ENCODE measurements at regions not wholly inside any gene's neighbourhood (a gene's known extent, or its start where the extent isn't known, plus 50 kb on each side); places are given as distances from the start of the nearest gene placed in this dataset.

DNA sequence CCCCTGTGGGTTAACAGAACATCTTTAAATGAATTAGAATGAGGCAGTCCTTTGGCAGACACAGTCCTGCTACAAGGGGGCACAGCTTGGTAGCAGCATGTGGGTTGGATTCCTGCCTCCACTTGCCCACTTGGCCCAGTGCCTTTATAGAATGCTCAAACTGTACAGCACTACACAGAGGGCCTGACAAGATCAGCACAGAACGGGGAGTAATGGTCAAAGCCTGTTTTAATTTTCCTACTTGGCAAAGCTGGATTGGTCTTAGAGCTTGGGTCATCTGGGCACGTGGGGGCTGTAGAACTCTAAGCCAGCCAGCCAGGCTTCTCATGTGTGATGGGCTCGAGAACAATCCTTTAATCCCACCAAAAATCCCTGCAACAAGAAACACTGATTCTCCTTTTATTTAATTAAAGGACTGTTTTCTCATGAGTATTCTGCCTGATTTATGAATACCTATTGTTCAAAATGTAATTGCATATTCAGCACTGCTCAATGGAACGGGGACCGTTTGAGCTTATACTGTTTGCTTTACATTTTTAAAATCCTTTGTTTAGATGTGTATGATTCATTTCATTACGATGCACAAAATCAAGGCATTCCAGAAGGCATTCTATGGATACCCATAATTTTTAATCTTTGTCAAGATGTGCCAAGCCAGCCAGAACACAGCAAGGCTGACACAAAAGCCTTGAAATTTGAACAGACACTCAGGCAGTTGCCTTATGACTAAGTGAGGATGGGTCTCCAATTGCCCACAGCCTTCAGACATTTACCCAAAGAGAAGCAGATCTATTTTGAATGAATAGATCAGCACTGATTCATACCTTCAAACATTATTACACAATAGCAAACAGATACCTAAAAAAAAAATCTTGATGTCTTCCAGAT is 249.3 kb upstream of the TGFBR2 start:
- Histone ChIP-seq H3K36me3 (ENCODE audit: control insufficient read depth, insufficient read depth, low read length) (no peaks in the 10 kb centered on the region), H3K27ac (ENCODE audit: low read length) (no peak overlapping the region), H3K9me3 (replicated peaks; ENCODE audit: control insufficient read depth, low read depth, low read length) (no peaks in the 10 kb centered on the region), H3K4me1 (ENCODE audit: control insufficient read depth, insufficient read depth, low read length) (peaks cover 10% of the 10 kb centered on the region), H3K27me3 (ENCODE audit: control insufficient read depth, insufficient read depth, low read length) (no peaks in the 10 kb centered on the region), H3K4me3 (ENCODE audit: low read length) (no peak overlapping the region)
- DNase-seq, result no peak
- 80% methylated on average over 1 of the region's 6 CpGs for WGBS (ENCODE audit: insufficient coverage)

DNA sequence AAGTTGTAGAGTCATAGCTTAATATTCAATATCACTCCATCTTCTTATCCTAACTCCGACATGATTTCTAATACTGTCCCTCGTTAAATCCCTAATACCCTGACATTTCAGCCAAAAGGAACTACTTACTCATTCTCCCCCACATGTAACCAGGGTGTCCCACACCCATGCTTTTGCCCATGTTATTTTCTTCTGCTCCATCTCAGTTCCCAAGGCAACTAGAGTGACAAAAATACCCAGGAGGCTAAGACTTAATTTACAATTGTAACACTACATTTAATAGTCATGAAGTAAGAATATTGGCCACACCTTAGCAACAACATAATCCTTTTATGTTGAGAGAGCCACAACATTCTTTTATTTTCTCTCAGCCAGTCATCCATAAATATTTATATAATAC is 248.5 kb upstream of the TGFBR2 start:
- DNase-seq, result no peak
- H3K4me3 ChIP-seq (ENCODE audit: low read length), result no peak overlapping the region
- H3K36me3 ChIP-seq (ENCODE audit: control insufficient read depth, insufficient read depth, low read length), result no peaks in the 10 kb centered on the region
- 86% methylated on average over 2 of the region's 2 CpGs for WGBS (ENCODE audit: insufficient coverage)
- H3K27me3 ChIP-seq (ENCODE audit: control insufficient read depth, insufficient read depth, low read length), result no peaks in the 10 kb centered on the region
- H3K4me1 ChIP-seq (ENCODE audit: control insufficient read depth, insufficient read depth, low read length), result peaks cover 9% of the 10 kb centered on the region
- no peak overlapping the region for H3K27ac ChIP-seq (ENCODE audit: low read length)
- no peaks in the 10 kb centered on the region for H3K9me3 ChIP-seq (replicated peaks; ENCODE audit: control insufficient read depth, low read depth, low read length)

DNA sequence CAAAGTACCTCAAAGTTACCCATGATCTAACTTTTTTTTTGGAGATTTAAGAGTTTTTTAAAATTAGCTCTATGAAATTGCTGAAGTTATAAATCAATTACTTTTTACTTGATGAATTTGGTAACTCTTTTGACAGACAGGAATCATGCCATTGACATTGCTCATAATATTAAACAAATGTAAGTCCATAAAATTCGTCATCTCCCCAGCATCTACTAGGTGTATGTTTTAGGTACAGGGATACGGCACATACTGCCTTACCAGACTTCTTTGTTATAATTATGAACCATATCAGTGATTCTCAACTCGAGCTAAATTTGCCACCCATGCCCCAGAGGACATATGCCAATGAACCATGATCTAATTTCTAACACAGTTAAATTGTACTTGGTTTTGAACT is 247.5 kb upstream of the TGFBR2 start:
- no peaks in the 10 kb centered on the region for H3K9me3 ChIP-seq (replicated peaks; ENCODE audit: control insufficient read depth, low read depth, low read length)
- WGBS (ENCODE audit: insufficient coverage), result no CpG with 5 or more reads among the region's 3 CpGs
- H3K4me1 ChIP-seq (ENCODE audit: control insufficient read depth, insufficient read depth, low read length), result peaks cover 7% of the 10 kb centered on the region
- no peaks in the 10 kb centered on the region for H3K36me3 ChIP-seq (ENCODE audit: control insufficient read depth, insufficient read depth, low read length)
- no peaks in the 10 kb centered on the region for H3K27me3 ChIP-seq (ENCODE audit: control insufficient read depth, insufficient read depth, low read length)
- no peak for DNase-seq
- H3K27ac ChIP-seq (ENCODE audit: low read length), result no peak overlapping the region
- H3K4me3 ChIP-seq (ENCODE audit: low read length), result no peak overlapping the region

DNA sequence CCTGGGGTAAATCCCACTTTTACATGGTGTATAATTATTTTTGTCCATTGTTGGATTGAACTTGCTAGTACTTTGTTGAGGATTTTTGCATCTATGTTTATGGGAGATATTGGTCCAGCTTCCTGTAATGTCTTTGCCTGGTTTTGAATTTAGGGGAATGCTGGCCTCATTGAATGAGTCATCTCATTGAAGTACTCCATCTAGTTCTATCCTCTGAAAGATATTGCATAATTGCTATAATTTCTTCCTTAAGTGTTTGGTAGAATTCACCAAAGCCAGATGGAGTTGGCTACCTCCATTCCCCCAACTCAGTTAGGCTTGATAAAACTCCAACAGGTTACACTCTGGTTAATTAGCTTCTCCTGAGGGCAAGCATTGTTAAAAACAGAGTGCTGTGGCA is 237.4 kb upstream of the TGFBR2 start:
- Histone ChIP-seq H3K4me3 (ENCODE audit: low read length) (no peak overlapping the region), H3K4me1 (ENCODE audit: control insufficient read depth, insufficient read depth, low read length) (no peaks in the 10 kb centered on the region), H3K36me3 (ENCODE audit: control insufficient read depth, insufficient read depth, low read length) (no peaks in the 10 kb centered on the region), H3K27me3 (ENCODE audit: control insufficient read depth, insufficient read depth, low read length) (no peaks in the 10 kb centered on the region), H3K9me3 (replicated peaks; ENCODE audit: control insufficient read depth, low read depth, low read length) (no peaks in the 10 kb centered on the region), H3K27ac (ENCODE audit: low read length) (no peak overlapping the region)
- no peak for DNase-seq

DNA sequence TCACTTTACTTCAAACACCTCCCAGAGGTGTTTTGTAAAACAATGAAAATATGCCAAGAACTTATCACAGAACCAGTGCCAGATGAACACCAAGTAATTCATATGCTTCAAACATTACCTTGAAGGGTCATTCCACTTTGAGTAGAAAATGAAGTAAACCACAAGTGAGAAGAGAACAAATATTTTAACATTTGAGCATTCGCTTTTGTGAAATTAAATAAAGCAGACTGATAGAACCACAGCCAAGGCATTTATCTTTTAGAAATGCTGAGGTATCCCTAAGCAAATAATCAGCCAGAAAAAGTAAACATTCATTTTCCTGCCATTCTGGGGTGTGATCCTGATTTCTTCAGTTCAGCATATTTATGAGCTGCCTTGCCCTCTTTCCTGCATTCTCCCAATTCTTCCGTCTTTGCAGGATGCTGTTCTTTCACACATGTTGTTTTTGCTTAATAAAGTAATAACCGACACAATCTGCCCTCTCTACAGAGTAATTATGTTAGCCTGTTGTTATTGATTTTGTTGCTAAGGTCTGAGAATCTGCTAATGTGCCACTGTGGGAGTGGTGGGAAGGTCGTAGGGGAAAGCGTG is 235.6 kb upstream of the TGFBR2 start:
- peak overlapping the region; percentile 39 for H3K27ac ChIP-seq (ENCODE audit: low read length)
- H3K36me3 ChIP-seq (ENCODE audit: control insufficient read depth, insufficient read depth, low read length), result no peaks in the 10 kb centered on the region
- no peaks in the 10 kb centered on the region for H3K4me1 ChIP-seq (ENCODE audit: control insufficient read depth, insufficient read depth, low read length)
- H3K9me3 ChIP-seq (replicated peaks; ENCODE audit: control insufficient read depth, low read depth, low read length), result no peaks in the 10 kb centered on the region
- no CpG with 5 or more reads among the region's 5 CpGs for WGBS (ENCODE audit: insufficient coverage)
- no peaks in the 10 kb centered on the region for H3K27me3 ChIP-seq (ENCODE audit: control insufficient read depth, insufficient read depth, low read length)
- H3K4me3 ChIP-seq (ENCODE audit: low read length), result no peak overlapping the region
- peak; percentile 64 for DNase-seq

DNA sequence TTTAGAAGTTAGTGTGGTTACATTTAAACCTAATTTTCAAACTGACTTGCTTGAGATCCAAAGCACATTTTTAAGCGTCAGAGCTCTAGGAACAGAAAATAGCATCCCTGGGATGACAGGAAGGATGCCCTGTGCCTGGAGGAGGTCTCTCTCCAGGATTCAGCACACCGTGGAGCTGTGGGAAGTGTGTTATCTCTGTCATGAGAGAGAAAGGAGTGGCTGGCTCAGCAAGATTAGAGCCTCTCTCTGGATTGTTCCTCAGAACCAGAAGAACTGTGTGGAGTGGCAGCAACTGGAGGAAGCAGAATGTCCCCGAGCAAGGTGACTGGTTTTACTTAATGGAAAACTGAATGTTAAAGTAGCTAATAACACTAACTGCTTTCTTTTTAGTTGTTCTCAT is 233.6 kb upstream of the TGFBR2 start:
- no peaks in the 10 kb centered on the region for H3K27me3 ChIP-seq (ENCODE audit: control insufficient read depth, insufficient read depth, low read length)
- no peaks in the 10 kb centered on the region for H3K36me3 ChIP-seq (ENCODE audit: control insufficient read depth, insufficient read depth, low read length)
- no peaks in the 10 kb centered on the region for H3K4me1 ChIP-seq (ENCODE audit: control insufficient read depth, insufficient read depth, low read length)
- WGBS (ENCODE audit: insufficient coverage), result 0% methylated on average over 1 of the region's 3 CpGs
- no peak for DNase-seq
- no peak overlapping the region for H3K4me3 ChIP-seq (ENCODE audit: low read length)
- no peaks in the 10 kb centered on the region for H3K9me3 ChIP-seq (replicated peaks; ENCODE audit: control insufficient read depth, low read depth, low read length)
- no peak overlapping the region for H3K27ac ChIP-seq (ENCODE audit: low read length)

DNA sequence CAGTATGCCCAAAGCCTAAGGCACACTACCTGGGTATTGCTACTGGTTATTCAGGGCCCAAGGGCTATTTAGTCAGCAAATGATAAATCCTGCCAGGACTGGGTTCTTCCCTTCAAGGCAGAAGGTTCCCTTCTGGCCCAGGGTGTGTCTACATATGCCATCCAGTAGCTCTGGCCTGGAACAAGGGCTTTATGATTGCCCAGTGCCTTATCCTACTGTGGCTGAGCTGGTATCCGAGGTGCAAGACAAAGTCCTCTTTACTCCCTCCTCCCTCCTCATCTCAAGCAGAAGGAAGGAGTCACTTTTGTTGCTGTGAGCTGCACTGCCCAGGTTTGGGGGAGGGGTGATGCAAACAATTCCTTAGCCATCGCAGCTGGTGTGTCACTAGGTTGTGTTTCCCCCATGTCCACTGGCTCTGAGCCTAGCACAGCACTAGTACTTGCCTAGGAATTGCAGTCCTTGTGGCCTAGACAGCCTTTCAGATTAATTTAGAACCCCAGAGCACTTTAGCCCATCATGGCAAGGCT is 221.8 kb upstream of the TGFBR2 start:
- Histone ChIP-seq H3K27ac (ENCODE audit: low read length) (no peak overlapping the region), H3K36me3 (ENCODE audit: control insufficient read depth, insufficient read depth, low read length) (no peaks in the 10 kb centered on the region), H3K4me3 (ENCODE audit: low read length) (no peak overlapping the region), H3K9me3 (replicated peaks; ENCODE audit: control insufficient read depth, low read depth, low read length) (no peaks in the 10 kb centered on the region), H3K27me3 (ENCODE audit: control insufficient read depth, insufficient read depth, low read length) (no peaks in the 10 kb centered on the region), H3K4me1 (ENCODE audit: control insufficient read depth, insufficient read depth, low read length) (no peaks in the 10 kb centered on the region)
- no peak for DNase-seq
- 57% methylated on average over 1 of the region's 2 CpGs for WGBS (ENCODE audit: insufficient coverage)

DNA sequence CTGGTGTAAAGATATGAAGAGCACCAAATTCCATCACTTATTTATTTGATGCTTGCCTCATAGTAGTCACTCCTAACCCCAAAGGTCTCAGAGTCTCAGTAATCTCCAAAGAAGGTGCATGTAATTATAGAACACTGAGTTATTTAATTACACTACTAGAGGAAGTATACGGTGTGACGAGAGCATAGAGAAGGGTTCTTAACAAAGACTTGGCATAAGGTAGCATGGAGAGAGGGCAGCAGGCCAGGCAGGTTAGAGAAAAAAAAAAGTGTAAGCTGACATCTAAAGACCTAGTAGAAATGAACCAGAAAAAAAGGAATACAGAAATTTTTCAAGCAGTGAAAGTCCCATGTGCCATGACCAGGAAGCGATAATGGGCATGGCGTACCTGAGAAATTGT is 213.3 kb upstream of the TGFBR2 start:
- Histone ChIP-seq H3K9me3 (replicated peaks; ENCODE audit: control insufficient read depth, low read depth, low read length) (no peaks in the 10 kb centered on the region), H3K27ac (ENCODE audit: low read length) (no peak overlapping the region), H3K27me3 (ENCODE audit: control insufficient read depth, insufficient read depth, low read length) (no peaks in the 10 kb centered on the region), H3K4me3 (ENCODE audit: low read length) (no peak overlapping the region), H3K4me1 (ENCODE audit: control insufficient read depth, insufficient read depth, low read length) (no peaks in the 10 kb centered on the region), H3K36me3 (ENCODE audit: control insufficient read depth, insufficient read depth, low read length) (no peaks in the 10 kb centered on the region)
- no peak for DNase-seq
- 89% methylated on average over 4 of the region's 4 CpGs for WGBS (ENCODE audit: insufficient coverage)

DNA sequence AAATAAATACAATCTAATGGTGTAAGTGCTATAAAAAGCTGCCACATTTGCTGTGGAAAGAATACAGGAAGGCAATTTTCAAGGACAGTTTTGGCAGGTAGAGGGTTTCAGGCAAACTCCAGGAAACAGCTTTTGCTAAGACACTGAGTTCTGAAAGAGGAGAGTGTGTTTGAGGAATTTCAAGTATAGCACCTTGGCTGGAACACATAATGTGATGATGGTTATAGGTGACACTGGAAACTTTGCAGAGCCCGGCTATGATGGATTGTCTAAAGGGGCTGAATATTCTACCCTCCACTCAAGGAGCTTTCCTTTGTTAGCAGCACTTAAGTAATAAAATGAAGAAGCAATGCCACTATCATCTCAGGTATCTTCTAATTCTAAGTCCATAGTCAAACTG is 209.4 kb upstream of the TGFBR2 start:
- DNase-seq, result no peak

DNA sequence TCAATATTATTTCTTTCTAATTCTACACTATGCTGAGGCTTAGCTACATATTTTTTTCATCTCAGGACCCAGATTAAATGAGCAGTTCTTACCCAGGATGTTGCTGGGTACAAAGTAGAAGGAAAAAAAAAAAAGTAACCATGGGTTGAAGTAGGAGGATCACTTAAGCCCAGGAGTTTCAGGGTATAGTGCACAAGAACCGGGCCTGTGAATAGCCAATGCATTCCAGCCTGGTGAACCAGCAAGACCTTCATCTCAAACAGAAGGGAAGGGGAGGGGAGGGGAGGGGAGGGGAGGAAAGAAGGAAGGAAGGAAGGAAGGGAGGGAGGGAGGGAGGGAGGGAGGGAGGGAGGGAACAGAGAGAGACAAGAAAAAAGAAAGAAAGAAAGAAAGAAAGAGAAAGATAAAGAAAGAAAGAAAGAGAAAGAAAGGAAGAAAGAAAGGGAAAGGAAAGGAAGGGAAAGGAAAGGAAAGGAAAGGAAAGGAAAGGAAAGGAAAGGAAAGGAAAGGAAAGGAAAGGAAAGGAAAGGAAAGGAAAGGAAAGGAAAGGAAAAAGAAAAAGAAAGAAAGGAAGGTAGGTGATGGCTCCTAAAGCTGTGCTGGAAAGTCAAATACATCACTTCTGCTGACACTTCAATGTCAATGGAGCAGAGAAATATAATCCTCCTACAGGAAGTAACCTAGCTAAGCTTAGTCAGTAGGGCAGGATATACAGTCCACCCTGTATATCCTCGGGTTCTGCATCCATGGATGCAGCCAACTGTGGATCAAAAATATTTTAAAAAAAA is 206.8 kb upstream of the TGFBR2 start:
- Histone ChIP-seq H3K27me3 (ENCODE audit: control insufficient read depth, insufficient read depth, low read length) (no peaks in the 10 kb centered on the region), H3K9me3 (replicated peaks; ENCODE audit: control insufficient read depth, low read depth, low read length) (no peaks in the 10 kb centered on the region), H3K4me3 (ENCODE audit: low read length) (no peak overlapping the region), H3K36me3 (ENCODE audit: control insufficient read depth, insufficient read depth, low read length) (no peaks in the 10 kb centered on the region), H3K27ac (ENCODE audit: low read length) (no peak overlapping the region), H3K4me1 (ENCODE audit: control insufficient read depth, insufficient read depth, low read length) (no peaks in the 10 kb centered on the region)
- WGBS (ENCODE audit: insufficient coverage), result no CpG with 5 or more reads among the region's 2 CpGs
- no peak for DNase-seq

More for the DNA sequence above, 209.4 kb upstream of the TGFBR2 start:
- no CpG with 5 or more reads among the region's 1 CpG for WGBS (ENCODE audit: insufficient coverage)
- no peak overlapping the region for H3K27ac ChIP-seq (ENCODE audit: low read length)
- H3K36me3 ChIP-seq (ENCODE audit: control insufficient read depth, insufficient read depth, low read length), result no peaks in the 10 kb centered on the region
- H3K4me1 ChIP-seq (ENCODE audit: control insufficient read depth, insufficient read depth, low read length), result no peaks in the 10 kb centered on the region
- no peaks in the 10 kb centered on the region for H3K27me3 ChIP-seq (ENCODE audit: control insufficient read depth, insufficient read depth, low read length)
- H3K9me3 ChIP-seq (replicated peaks; ENCODE audit: control insufficient read depth, low read depth, low read length), result no peaks in the 10 kb centered on the region
- no peak overlapping the region for H3K4me3 ChIP-seq (ENCODE audit: low read length)
